H1 (cell line): ENCODE measurements at regions not wholly inside any gene's neighbourhood (a gene's known extent, or its start where the extent isn't known, plus 50 kb on each side); places are given as distances from the start of the nearest gene placed in this dataset.

Source experiments
- CTCF ChIP-seq, 3 experiments: IDR thresholded peaks; 1 replicate in 2 of 3; 2 replicates in 1 of 3; pipeline versions ENCODE4 v1.5.1 to v1.6.1; 2011; ENCODE audit warnings: low read length in 3 of 3, mild to moderate bottlenecking in 3 of 3, inconsistent platforms in 2 of 3, low read depth in 1 of 3, moderate library complexity in 1 of 3; ENCODE audit not compliant: insufficient read depth in 1 of 3; ENCODE audit errors: control extremely low read depth in 1 of 3
- EGR1 ChIP-seq: IDR thresholded peaks from 2 replicates; pipeline ENCODE4 v1.6.1; 2011; ENCODE audit warnings: low read depth, low read length, borderline replicate concordance
- EZH2 ChIP-seq: fragments of 200-600 bp; sonication (generic); IDR thresholded peaks from 2 replicates; pipeline ENCODE4 v1.7.1; 2012; ENCODE audit warnings: low read depth, mild to moderate bottlenecking, moderate library complexity, low read length, inconsistent platforms; ENCODE audit not compliant: severe bottlenecking
- PHF8 ChIP-seq: fragments of 200-600 bp; sonication (generic); conservative IDR thresholded peaks from 2 replicates; pipeline ENCODE4 v1.7.1; 2012; ENCODE audit warnings: low read depth, mild to moderate bottlenecking, inconsistent platforms, low read length, moderate library complexity
- POLR2A ChIP-seq, 2 experiments: IDR thresholded peaks; 1 replicate in 1 of 2; 2 replicates in 1 of 2; pipeline ENCODE4 v1.6.1; 2011; ENCODE audit warnings: low read depth in 2 of 2, low read length in 2 of 2, mild to moderate bottlenecking in 2 of 2; ENCODE audit errors: control extremely low read depth in 1 of 2
- SIN3A ChIP-seq, 2 experiments: IDR thresholded peaks in 1 of 2; conservative IDR thresholded peaks in 1 of 2; 2 replicates each; pipeline ENCODE4 v1.6.1; 2011 to 2012; ENCODE audit warnings: low read length in 2 of 2, improper control_type of control experiment in 1 of 2, low read depth in 1 of 2, mild to moderate bottlenecking in 1 of 2
- TAF1 ChIP-seq: IDR thresholded peaks from 2 replicates; pipeline ENCODE4 v1.6.1; 2011; ENCODE audit warnings: mild to moderate bottlenecking, low read depth, low read length

- TF ChIP-seq CTCF (IDR thresholded peaks at IDR 0.05; ENCODE audit: control extremely low read depth in 1 of 3, insufficient read depth in 1 of 3, low read depth in 1 of 3, low read length in 3 of 3) (no peak), EZH2 (no peak), TAF1 (no peak), SIN3A (conservative IDR thresholded peaks at IDR 0.05 in 1 of 2, IDR thresholded peaks at IDR 0.05 in 1 of 2; ENCODE audit: low read depth in 1 of 2, low read length in 2 of 2) (no peak), PHF8 (no peak), EGR1 (no peak), POLR2A (IDR thresholded peaks at IDR 0.05; ENCODE audit: control extremely low read depth in 1 of 2, low read depth in 2 of 2, low read length in 2 of 2) (no peak)
Observed at GRCh38 chr1:194052514-194053338, 866.3 kb upstream of the B3GALT2 start.
